ENCODE measurements at regions not wholly inside any gene's neighbourhood (a gene's known extent, or its start where the extent isn't known, plus 50 kb on each side); places are given as distances from the start of the nearest gene placed in this dataset.

DNA sequence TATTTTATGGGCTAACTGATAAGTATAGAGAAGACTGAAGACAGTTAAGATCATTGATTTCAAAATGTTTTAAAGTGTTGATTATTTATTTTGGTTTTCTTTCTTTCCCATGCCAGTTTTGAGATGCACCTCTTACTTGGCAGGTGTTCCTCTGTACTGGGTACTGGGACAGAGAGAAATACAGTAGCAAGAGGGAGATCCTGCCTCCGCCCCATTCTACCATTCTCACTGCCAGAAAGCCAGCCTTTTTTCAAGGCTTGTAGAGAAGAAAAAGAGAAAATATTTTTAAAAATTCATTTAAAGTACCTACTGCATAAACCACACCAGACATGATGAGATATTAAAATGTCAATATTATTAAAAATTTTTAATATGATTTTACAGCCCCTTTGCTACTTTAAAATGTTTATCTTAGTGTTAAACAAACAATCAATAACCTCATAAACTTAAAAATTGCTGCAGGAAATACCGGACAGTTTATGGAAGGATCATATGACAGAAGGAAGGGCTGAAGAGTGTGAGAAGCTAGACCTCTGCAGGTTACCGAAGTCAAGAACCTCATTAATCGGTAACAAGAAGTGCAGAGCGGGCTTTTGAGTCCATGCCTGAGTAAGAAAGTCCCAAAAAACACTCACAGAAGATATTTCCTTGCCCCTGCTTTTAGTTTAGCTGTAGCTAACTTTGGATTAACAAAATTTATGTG lies 117.8 kb upstream of the ESR1 start:
- no peaks in the 10 kb centered on the region for H3K27me3 ChIP-seq (ENCODE audit: insufficient read depth, low read length, poor library complexity)
- H3K4ac ChIP-seq (ENCODE audit: low read depth, low read length) = peak overlapping the region; percentile 55
- no peaks in the 10 kb centered on the region for H3K36me3 ChIP-seq (ENCODE audit: control insufficient read depth, insufficient read depth, low read length)
- no peak for DNase-seq
- H2BK15ac ChIP-seq (replicated peaks; ENCODE audit: low read depth) = peak overlapping the region; percentile 57
- no peak overlapping the region for H3K18ac ChIP-seq (ENCODE audit: low read length)
- H2BK5ac ChIP-seq (ENCODE audit: low read length) = no peak overlapping the region
- peak overlapping the region; percentile 23 for H4K5ac ChIP-seq (ENCODE audit: low read length)
- H3K79me1 ChIP-seq (ENCODE audit: low read length) = no peaks in the 10 kb centered on the region
- no peak overlapping the region for H4K8ac ChIP-seq (ENCODE audit: low read depth, low read length)
- H3K4me3 ChIP-seq (ENCODE audit: low read length) = no peak overlapping the region
- no peak overlapping the region for H3K27ac ChIP-seq (ENCODE audit: low read depth, low read length)
- H3K56ac ChIP-seq (ENCODE audit: low read length) = no peak overlapping the region
- H3K79me2 ChIP-seq (ENCODE audit: control insufficient read depth, insufficient read depth, low read length) = no peaks in the 10 kb centered on the region
- H3K23ac ChIP-seq (ENCODE audit: low read length) = no peak overlapping the region
- H3K4me1 ChIP-seq (ENCODE audit: control insufficient read depth, low read depth, low read length) = no peaks in the 10 kb centered on the region
- no CpG with 5 or more reads among the region's 5 CpGs for WGBS (ENCODE audit: extremely low coverage, insufficient coverage, low lambda C conversion rate)
- H3K9ac ChIP-seq (ENCODE audit: low read length) = no peak overlapping the region
- no peak overlapping the region for H2AK5ac ChIP-seq (ENCODE audit: low read length)
- H3K4me2 ChIP-seq (ENCODE audit: low read length) = no peak overlapping the region
- H2BK120ac ChIP-seq (ENCODE audit: low read depth, low read length) = no peak overlapping the region

DNA sequence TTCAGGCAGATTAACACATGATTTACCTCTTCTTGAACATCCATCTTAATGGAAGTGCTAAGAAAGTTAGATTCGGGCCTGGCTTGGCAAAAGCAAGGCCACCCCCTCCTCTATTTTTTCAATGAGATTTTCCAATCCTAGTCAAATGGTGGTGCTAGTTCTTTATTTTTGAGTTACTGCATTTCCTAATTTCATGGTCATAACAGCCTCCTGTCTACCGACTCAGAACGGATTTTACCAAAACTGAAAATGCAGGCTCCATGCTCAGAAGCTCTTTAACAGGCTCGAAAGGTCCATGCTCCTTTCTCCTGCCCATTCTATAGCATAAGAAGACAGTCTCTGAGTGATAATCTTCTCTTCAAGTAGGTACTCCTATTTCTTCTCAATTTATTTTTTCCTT lies 117.2 kb upstream of the ESR1 start:
- no peaks in the 10 kb centered on the region for H3K79me1 ChIP-seq (ENCODE audit: low read length)
- H3K4ac ChIP-seq (ENCODE audit: low read depth, low read length) = no peak overlapping the region
- H3K23ac ChIP-seq (ENCODE audit: low read length) = no peak overlapping the region
- no peaks in the 10 kb centered on the region for H3K4me1 ChIP-seq (ENCODE audit: control insufficient read depth, low read depth, low read length)
- H3K27me3 ChIP-seq (ENCODE audit: insufficient read depth, low read length, poor library complexity) = no peaks in the 10 kb centered on the region
- no peaks in the 10 kb centered on the region for H3K79me2 ChIP-seq (ENCODE audit: control insufficient read depth, insufficient read depth, low read length)
- no peak overlapping the region for H2AK5ac ChIP-seq (ENCODE audit: low read length)
- H3K18ac ChIP-seq (ENCODE audit: low read length) = no peak overlapping the region
- H2BK120ac ChIP-seq (ENCODE audit: low read depth, low read length) = no peak overlapping the region
- H4K5ac ChIP-seq (ENCODE audit: low read length) = no peak overlapping the region
- H4K8ac ChIP-seq (ENCODE audit: low read depth, low read length) = no peak overlapping the region
- H2BK5ac ChIP-seq (ENCODE audit: low read length) = no peak overlapping the region
- H3K56ac ChIP-seq (ENCODE audit: low read length) = no peak overlapping the region
- H2BK15ac ChIP-seq (replicated peaks; ENCODE audit: low read depth) = peak overlapping the region; percentile 57
- H3K4me3 ChIP-seq (ENCODE audit: low read length) = no peak overlapping the region
- DNase-seq = no peak
- no peak overlapping the region for H3K4me2 ChIP-seq (ENCODE audit: low read length)
- H3K27ac ChIP-seq (ENCODE audit: low read depth, low read length) = no peak overlapping the region
- H3K36me3 ChIP-seq (ENCODE audit: control insufficient read depth, insufficient read depth, low read length) = no peaks in the 10 kb centered on the region
- no CpG with 5 or more reads among the region's 4 CpGs for WGBS (ENCODE audit: extremely low coverage, insufficient coverage, low lambda C conversion rate)
- no peak overlapping the region for H3K9ac ChIP-seq (ENCODE audit: low read length)

DNA sequence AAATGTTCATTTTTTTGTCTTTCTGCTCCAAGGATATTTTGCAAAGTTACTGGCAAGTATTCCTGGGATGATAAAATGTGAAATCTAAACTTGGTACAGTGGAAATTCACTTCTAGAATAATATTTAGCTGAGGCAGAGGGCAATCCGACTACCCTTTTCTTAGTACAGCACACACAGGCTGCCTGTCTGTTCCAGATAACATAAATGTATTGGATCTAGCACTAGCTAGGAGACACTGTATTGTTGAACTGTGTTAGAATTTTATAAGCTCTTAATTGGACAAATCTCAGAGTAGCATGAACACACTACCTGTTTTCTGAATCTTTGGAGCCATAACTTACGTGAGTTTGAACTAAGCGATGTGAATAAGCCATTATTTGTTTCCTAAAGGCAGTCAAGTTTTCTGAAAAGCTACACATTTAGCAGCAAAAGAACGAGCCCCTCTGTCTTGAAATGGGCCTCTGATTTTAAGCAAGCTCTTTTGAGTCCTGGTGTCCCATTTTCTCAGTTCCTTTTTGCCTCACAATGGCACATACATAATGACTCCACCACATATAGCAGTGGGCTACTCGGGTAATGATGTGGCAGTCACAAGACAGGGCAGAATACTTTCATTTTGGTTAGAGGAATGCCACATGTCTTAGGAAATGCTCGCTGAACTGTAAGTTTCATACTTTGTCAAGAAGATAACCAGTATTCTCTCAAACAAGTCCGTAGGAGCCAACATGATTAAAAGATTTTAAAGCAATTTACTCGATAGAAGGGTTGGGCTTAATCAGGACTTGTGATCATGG lies 116.5 kb upstream of the ESR1 start:
- H3K4me3 ChIP-seq (ENCODE audit: low read length) = no peak overlapping the region
- no CpG with 5 or more reads among the region's 8 CpGs for WGBS (ENCODE audit: extremely low coverage, insufficient coverage, low lambda C conversion rate)
- no peak for DNase-seq

DNA sequence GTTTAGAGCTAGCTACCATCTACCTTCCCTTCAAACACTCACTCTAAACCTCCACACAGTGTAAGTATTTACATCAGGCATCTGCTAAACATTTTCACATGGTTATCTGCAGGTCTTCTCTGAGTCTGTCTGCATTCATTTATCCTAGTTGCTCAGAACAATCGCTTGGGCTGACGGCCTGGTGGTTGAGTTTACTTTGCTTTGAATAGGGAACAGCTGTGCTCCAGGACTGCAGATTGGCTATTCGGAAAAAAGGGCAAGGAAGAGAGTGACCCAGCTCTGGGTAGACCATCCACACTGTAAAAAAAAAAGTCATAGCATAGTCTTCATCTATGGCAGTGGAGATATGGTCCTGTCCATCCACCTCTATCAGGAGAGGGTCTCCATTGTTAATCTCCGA lies 115.3 kb upstream of the ESR1 start:
- no peak overlapping the region for H3K9ac ChIP-seq (ENCODE audit: low read length)
- H3K4me3 ChIP-seq (ENCODE audit: low read length) = no peak overlapping the region
- H3K23ac ChIP-seq (ENCODE audit: low read length) = no peak overlapping the region
- no peaks in the 10 kb centered on the region for H3K27me3 ChIP-seq (ENCODE audit: insufficient read depth, low read length, poor library complexity)
- no peak overlapping the region for H3K27ac ChIP-seq (ENCODE audit: low read depth, low read length)
- no peaks in the 10 kb centered on the region for H3K36me3 ChIP-seq (ENCODE audit: control insufficient read depth, insufficient read depth, low read length)
- H3K79me1 ChIP-seq (ENCODE audit: low read length) = no peaks in the 10 kb centered on the region
- H3K4me1 ChIP-seq (ENCODE audit: control insufficient read depth, low read depth, low read length) = no peaks in the 10 kb centered on the region
- no peak overlapping the region for H2BK120ac ChIP-seq (ENCODE audit: low read depth, low read length)
- H3K56ac ChIP-seq (ENCODE audit: low read length) = no peak overlapping the region
- H4K8ac ChIP-seq (ENCODE audit: low read depth, low read length) = no peak overlapping the region
- no peak overlapping the region for H2BK15ac ChIP-seq (replicated peaks; ENCODE audit: low read depth)
- WGBS (ENCODE audit: extremely low coverage, insufficient coverage, low lambda C conversion rate) = no CpG with 5 or more reads among the region's 4 CpGs
- no peak overlapping the region for H2BK5ac ChIP-seq (ENCODE audit: low read length)
- H3K4me2 ChIP-seq (ENCODE audit: low read length) = no peak overlapping the region
- no peak overlapping the region for H2AK5ac ChIP-seq (ENCODE audit: low read length)
- H4K5ac ChIP-seq (ENCODE audit: low read length) = no peak overlapping the region
- no peak overlapping the region for H3K4ac ChIP-seq (ENCODE audit: low read depth, low read length)
- no peaks in the 10 kb centered on the region for H3K79me2 ChIP-seq (ENCODE audit: control insufficient read depth, insufficient read depth, low read length)
- peak; percentile 19 for DNase-seq
- H3K18ac ChIP-seq (ENCODE audit: low read length) = no peak overlapping the region

More for the DNA sequence above, 116.5 kb upstream of the ESR1 start:
- H3K56ac ChIP-seq (ENCODE audit: low read length) = no peak overlapping the region
- H3K4me1 ChIP-seq (ENCODE audit: control insufficient read depth, low read depth, low read length) = no peaks in the 10 kb centered on the region
- no peaks in the 10 kb centered on the region for H3K36me3 ChIP-seq (ENCODE audit: control insufficient read depth, insufficient read depth, low read length)
- H3K27ac ChIP-seq (ENCODE audit: low read depth, low read length) = no peak overlapping the region
- no peaks in the 10 kb centered on the region for H3K79me1 ChIP-seq (ENCODE audit: low read length)
- no peak overlapping the region for H3K9ac ChIP-seq (ENCODE audit: low read length)
- no peak overlapping the region for H2BK120ac ChIP-seq (ENCODE audit: low read depth, low read length)
- H2BK5ac ChIP-seq (ENCODE audit: low read length) = no peak overlapping the region
- H3K23ac ChIP-seq (ENCODE audit: low read length) = no peak overlapping the region
- H3K18ac ChIP-seq (ENCODE audit: low read length) = no peak overlapping the region
- H3K79me2 ChIP-seq (ENCODE audit: control insufficient read depth, insufficient read depth, low read length) = no peaks in the 10 kb centered on the region
- H3K4ac ChIP-seq (ENCODE audit: low read depth, low read length) = peak overlapping the region; percentile 36
- no peak overlapping the region for H4K8ac ChIP-seq (ENCODE audit: low read depth, low read length)
- no peak overlapping the region for H2BK15ac ChIP-seq (replicated peaks; ENCODE audit: low read depth)
- no peaks in the 10 kb centered on the region for H3K27me3 ChIP-seq (ENCODE audit: insufficient read depth, low read length, poor library complexity)
- H3K4me2 ChIP-seq (ENCODE audit: low read length) = no peak overlapping the region
- no peak overlapping the region for H2AK5ac ChIP-seq (ENCODE audit: low read length)
- H4K5ac ChIP-seq (ENCODE audit: low read length) = no peak overlapping the region

DNA sequence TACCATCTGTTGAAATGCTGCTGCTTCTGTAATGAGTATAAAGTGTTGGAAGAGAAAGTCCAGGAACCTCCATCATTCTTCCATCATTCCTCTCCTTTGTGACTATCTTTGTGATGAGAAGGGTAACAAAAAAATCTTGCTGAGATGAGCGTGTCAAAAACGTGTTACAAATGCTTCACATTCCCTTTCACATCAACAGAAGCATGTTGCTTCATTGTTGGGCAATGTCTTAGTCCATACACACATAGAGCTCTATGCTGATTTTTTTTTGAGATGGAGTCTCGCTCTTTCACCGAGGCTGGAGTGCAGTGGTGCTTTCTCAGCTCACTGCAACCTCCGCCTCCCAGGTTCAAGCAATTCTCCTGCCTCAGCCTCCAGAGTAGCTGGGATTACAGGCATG lies 114.1 kb upstream of the ESR1 start:
- Histone ChIP-seq H2BK120ac (ENCODE audit: low read depth, low read length) (no peak overlapping the region), H3K4me2 (ENCODE audit: low read length) (no peak overlapping the region), H3K4ac (ENCODE audit: low read depth, low read length) (no peak overlapping the region), H3K56ac (ENCODE audit: low read length) (no peak overlapping the region), H3K23ac (ENCODE audit: low read length) (no peak overlapping the region), H3K4me3 (ENCODE audit: low read length) (no peak overlapping the region), H4K5ac (ENCODE audit: low read length) (no peak overlapping the region), H2AK5ac (ENCODE audit: low read length) (no peak overlapping the region), H2BK15ac (replicated peaks; ENCODE audit: low read depth) (no peak overlapping the region), H3K79me1 (ENCODE audit: low read length) (no peaks in the 10 kb centered on the region), H3K27ac (ENCODE audit: low read depth, low read length) (no peak overlapping the region), H2BK5ac (ENCODE audit: low read length) (no peak overlapping the region), H3K79me2 (ENCODE audit: control insufficient read depth, insufficient read depth, low read length) (no peaks in the 10 kb centered on the region), H3K9ac (ENCODE audit: low read length) (no peak overlapping the region), H3K4me1 (ENCODE audit: control insufficient read depth, low read depth, low read length) (no peaks in the 10 kb centered on the region), H4K8ac (ENCODE audit: low read depth, low read length) (no peak overlapping the region), H3K36me3 (ENCODE audit: control insufficient read depth, insufficient read depth, low read length) (no peaks in the 10 kb centered on the region), H3K27me3 (ENCODE audit: insufficient read depth, low read length, poor library complexity) (no peaks in the 10 kb centered on the region), H3K18ac (ENCODE audit: low read length) (no peak overlapping the region)
- no peak for DNase-seq
- no CpG with 5 or more reads among the region's 5 CpGs for WGBS (ENCODE audit: extremely low coverage, insufficient coverage, low lambda C conversion rate)
